HEK293 (cell line): ENCODE measurements at regions not wholly inside any gene's neighbourhood (a gene's known extent, or its start where the extent isn't known, plus 50 kb on each side); places are given as distances from the start of the nearest gene placed in this dataset.

Experiments used
- CTCF ChIA-PET: fragments of 350-600 bp; formaldehyde crosslinking; extraction: SDS; loops from one replicate; lab custom pipeline; 2021; ENCODE audit warnings: antibody characterized with exemption; lab: Yijun Ruan, JAX
- POLR2A ChIA-PET: fragments of 300-600 bp; formaldehyde crosslinking; extraction: SDS; loops from one replicate; lab custom pipeline; 2020; ENCODE audit warnings: antibody characterized with exemption, inconsistent platforms; lab: Yijun Ruan, JAX
- H3K27ac ChIP-seq: fragments of 200-500 bp; sonication (Bioruptor generic); 2 replicates; pipeline ENCODE4 v1.5.1; 2014; ENCODE audit warnings: low read depth, low read length, control low read depth, inconsistent platforms; ENCODE audit errors: extremely low read depth
- H3K36me3 ChIP-seq, 2 experiments: fragments of 200-500 bp in 1 of 2; sonication (Bioruptor generic) in 1 of 2; 1 replicate in 1 of 2; 2 replicates in 1 of 2; pipeline ENCODE4 v1.5.1; 2014 to 2017; ENCODE audit warnings: inconsistent platforms in 2 of 2, low read length in 2 of 2; ENCODE audit not compliant: control insufficient read depth in 2 of 2, insufficient read depth in 1 of 2
- H3K4me1 ChIP-seq: fragments of 200-500 bp; sonication (Bioruptor generic); 2 replicates; pipeline ENCODE4 v1.5.1; 2014; ENCODE audit warnings: mild to moderate bottlenecking, low read length, inconsistent platforms; ENCODE audit not compliant: control insufficient read depth, insufficient read depth
- H3K4me3 ChIP-seq: 2 replicates; pipeline ENCODE4 v1.5.1; 2011; ENCODE audit warnings: low read depth, mild to moderate bottlenecking, control low read depth, low read length, moderate library complexity
- H3K9me3 ChIP-seq: fragments of 200-500 bp; sonication (Bioruptor generic); 2 replicates; pipeline ENCODE4 v1.5.1; 2014; ENCODE audit warnings: low read depth, low read length, inconsistent platforms; ENCODE audit not compliant: control insufficient read depth, insufficient read depth
- BCL11A ChIP-seq: fragments of 450-650 bp; formaldehyde crosslinking; IDR thresholded peaks from 2 replicates; pipeline ENCODE4 v1.5.1; 2016; ENCODE audit warnings: low read depth, missing biosample characterization, missing genetic modification characterization
- HOXD13 ChIP-seq: sonication (generic); formaldehyde crosslinking; IDR thresholded peaks from 2 replicates; pipeline ENCODE4 v1.8.0; 2022; ENCODE audit warnings: missing genetic modification reagents, borderline replicate concordance
- KLF8 ChIP-seq: fragments of 450-650 bp; formaldehyde crosslinking; IDR thresholded peaks from 2 replicates; pipeline ENCODE4 v1.5.1; 2016; ENCODE audit warnings: missing biosample characterization, missing genetic modification characterization
- SALL2 ChIP-seq: fragments of 450-650 bp; formaldehyde crosslinking; IDR thresholded peaks from 2 replicates; pipeline ENCODE4 v1.5.0; 2017; ENCODE audit warnings: missing biosample characterization, mild to moderate bottlenecking, missing genetic modification characterization, borderline replicate concordance
- YY2 ChIP-seq: fragments of 450-650 bp; formaldehyde crosslinking; IDR thresholded peaks from 2 replicates; pipeline ENCODE4 v1.5.1; 2016; ENCODE audit warnings: missing biosample characterization, missing genetic modification characterization
- ZFHX2 ChIP-seq: fragments of 450-650 bp; formaldehyde crosslinking; conservative IDR thresholded peaks from 2 replicates; pipeline ENCODE4 v1.5.1; 2016; ENCODE audit warnings: missing biosample characterization, missing genetic modification characterization
- ZNF140 ChIP-seq: fragments of 450-650 bp; formaldehyde crosslinking; IDR thresholded peaks from 2 replicates; pipeline ENCODE4 v1.5.1; 2016; ENCODE audit warnings: missing biosample characterization, missing genetic modification characterization
- ZNF174 ChIP-seq: fragments of 450-650 bp; formaldehyde crosslinking; IDR thresholded peaks from 2 replicates; pipeline ENCODE4 v1.5.0; 2017; ENCODE audit warnings: missing biosample characterization, mild to moderate bottlenecking, missing genetic modification characterization
- ZNF266 ChIP-seq: fragments of 450-650 bp; formaldehyde crosslinking; IDR thresholded peaks from 2 replicates; pipeline ENCODE4 v1.5.1; 2016; ENCODE audit warnings: missing biosample characterization, missing genetic modification characterization, low read depth
- ZNF350 ChIP-seq: fragments of 450-650 bp; formaldehyde crosslinking; IDR thresholded peaks from 2 replicates; pipeline ENCODE4 v1.5.0; 2017; ENCODE audit warnings: missing biosample characterization, mild to moderate bottlenecking, missing genetic modification characterization
- ZNF354C ChIP-seq: fragments of 450-650 bp; formaldehyde crosslinking; IDR thresholded peaks from 2 replicates; pipeline ENCODE4 v1.5.1; 2016; ENCODE audit warnings: missing biosample characterization, missing genetic modification characterization, low read depth, borderline replicate concordance
- ZNF394 ChIP-seq: fragments of 450-650 bp; formaldehyde crosslinking; IDR thresholded peaks from 2 replicates; pipeline ENCODE4 v1.5.1; 2016; ENCODE audit warnings: missing biosample characterization, missing genetic modification characterization, mild to moderate bottlenecking, moderate library complexity, borderline replicate concordance
- ZNF426 ChIP-seq: fragments of 450-650 bp; formaldehyde crosslinking; IDR thresholded peaks from 2 replicates; pipeline ENCODE4 v1.5.1; 2017; ENCODE audit warnings: missing biosample characterization, missing genetic modification characterization, mild to moderate bottlenecking, inconsistent platforms, moderate library complexity
- ZNF621 ChIP-seq: fragments of 450-650 bp; formaldehyde crosslinking; IDR thresholded peaks from 2 replicates; pipeline ENCODE4 v1.5.1; 2017; ENCODE audit warnings: missing biosample characterization, missing genetic modification characterization
- ZNF664 ChIP-seq: fragments of 450-650 bp; formaldehyde crosslinking; IDR thresholded peaks from 2 replicates; pipeline ENCODE4 v1.5.1; 2016; ENCODE audit warnings: missing biosample characterization, missing genetic modification characterization
- ZNF701 ChIP-seq: fragments of 450-650 bp; formaldehyde crosslinking; IDR thresholded peaks from 2 replicates; pipeline ENCODE4 v1.5.1; 2016; ENCODE audit warnings: missing biosample characterization, missing genetic modification characterization
- ZNF707 ChIP-seq: fragments of 450-650 bp; formaldehyde crosslinking; IDR thresholded peaks from 2 replicates; pipeline ENCODE4 v1.5.1; 2016; ENCODE audit warnings: missing biosample characterization, missing genetic modification characterization
- ZNF747 ChIP-seq: fragments of 450-650 bp; formaldehyde crosslinking; IDR thresholded peaks from 2 replicates; pipeline ENCODE4 v1.5.1; 2016; ENCODE audit warnings: missing biosample characterization, missing genetic modification characterization
- ZNF776 ChIP-seq: fragments of 450-650 bp; formaldehyde crosslinking; IDR thresholded peaks from 2 replicates; pipeline ENCODE4 v1.5.0; 2017; ENCODE audit warnings: missing biosample characterization, missing genetic modification characterization, borderline replicate concordance
- ZSCAN16 ChIP-seq: fragments of 450-650 bp; formaldehyde crosslinking; IDR thresholded peaks from 2 replicates; pipeline ENCODE4 v1.5.1; 2016; ENCODE audit warnings: missing biosample characterization, missing genetic modification characterization
- ZSCAN18 ChIP-seq: fragments of 450-650 bp; formaldehyde crosslinking; IDR thresholded peaks from 2 replicates; pipeline ENCODE4 v1.5.1; 2016; ENCODE audit warnings: missing biosample characterization, missing genetic modification characterization
- ZSCAN23 ChIP-seq: fragments of 450-650 bp; formaldehyde crosslinking; IDR thresholded peaks from 2 replicates; pipeline ENCODE4 v1.5.1; 2016; ENCODE audit warnings: missing biosample characterization, missing genetic modification characterization
- TF ChIP-seq, protein P1 (sequence below): fragments of 450-650 bp; formaldehyde crosslinking; IDR thresholded peaks from 2 replicates; pipeline ENCODE4 v1.5.1; 2016; ENCODE audit warnings: missing biosample characterization, missing genetic modification characterization

DNA sequence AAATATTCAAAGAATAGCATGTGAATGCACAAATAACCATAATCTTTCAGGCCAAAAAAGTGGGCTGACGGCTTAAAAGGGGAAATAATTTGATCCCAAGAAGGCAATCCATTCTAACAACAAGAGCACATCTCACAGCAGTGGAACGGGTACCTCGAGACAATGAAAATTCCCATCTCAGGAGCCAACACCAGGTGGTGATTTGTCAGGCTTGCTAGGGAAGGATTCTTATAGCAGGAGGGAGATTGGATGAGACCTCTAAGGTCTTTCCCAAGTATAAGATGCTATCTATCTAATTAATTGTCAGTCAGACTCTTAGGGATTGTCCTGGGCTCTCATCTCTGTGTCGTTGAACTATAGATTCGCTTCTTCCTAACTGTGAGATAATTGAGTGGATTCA is 284.0 kb downstream of the ETS1 start (continued):
- no peak for TF ChIP-seq SALL2 (tag by site-specific recombination)
- TF ChIP-seq ZSCAN18, result no peak

- Histone ChIP-seq H3K4me1 (no peaks in the 10 kb centered on the region), H3K4me3 (no peak overlapping the region), H3K9me3 (no peaks in the 10 kb centered on the region), H3K27ac (no peak overlapping the region), H3K36me3 (no peaks in the 10 kb centered on the region)
- ChIA-PET CTCF (interaction anchor here (0.5 to 1.6 kb wide), 7 partner anchors 9 to 557 kb away, joined by 3 to 5 read pairs (median 3); no protein-coding TSS in a partner anchor), POLR2A (no interaction called here)
- TF ChIP-seq ZNF354C (tag by site-specific recombination) (no peak), ZSCAN16 (tag by site-specific recombination) (no peak), ZNF776 (tag by site-specific recombination) (no peak), ZNF174 (tag by site-specific recombination) (no peak), KLF8 (tag by site-specific recombination) (no peak), BCL11A (tag by site-specific recombination) (no peak), ZNF394 (no peak), ZNF701 (tag by site-specific recombination) (no peak), HOXD13 (CRISPR knock-in tag) (no peak), ZSCAN23 (no peak), ZNF426 (tag by site-specific recombination) (no peak), YY2 (tag by site-specific recombination) (no peak), ZNF621 (tag by site-specific recombination) (no peak), ZNF140 (tag by site-specific recombination) (no peak), ZNF664 (tag by site-specific recombination) (no peak), ZNF747 (tag by site-specific recombination) (no peak)
- TF ChIP-seq, protein P1, sequence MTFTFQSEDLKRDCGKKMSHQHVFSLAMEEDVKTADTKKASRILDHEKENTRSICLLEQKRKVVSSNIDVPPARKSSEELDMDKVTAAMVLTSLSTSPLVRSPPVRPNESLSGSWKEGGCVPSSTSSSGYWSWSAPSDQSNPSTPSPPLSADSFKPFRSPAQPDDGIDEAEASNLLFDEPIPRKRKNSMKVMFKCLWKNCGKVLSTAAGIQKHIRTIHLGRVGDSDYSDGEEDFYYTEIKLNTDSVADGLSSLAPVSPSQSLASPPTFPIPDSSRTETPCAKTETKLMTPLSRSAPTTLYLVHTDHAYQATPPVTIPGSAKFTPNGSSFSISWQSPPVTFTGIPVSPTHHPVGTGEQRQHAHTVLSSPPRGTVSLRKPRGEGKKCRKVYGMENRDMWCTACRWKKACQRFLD, result no peak
Measured at GRCh38 chr11:128302425-128303186, 284.8 kb downstream of the ETS1 start.

DNA sequence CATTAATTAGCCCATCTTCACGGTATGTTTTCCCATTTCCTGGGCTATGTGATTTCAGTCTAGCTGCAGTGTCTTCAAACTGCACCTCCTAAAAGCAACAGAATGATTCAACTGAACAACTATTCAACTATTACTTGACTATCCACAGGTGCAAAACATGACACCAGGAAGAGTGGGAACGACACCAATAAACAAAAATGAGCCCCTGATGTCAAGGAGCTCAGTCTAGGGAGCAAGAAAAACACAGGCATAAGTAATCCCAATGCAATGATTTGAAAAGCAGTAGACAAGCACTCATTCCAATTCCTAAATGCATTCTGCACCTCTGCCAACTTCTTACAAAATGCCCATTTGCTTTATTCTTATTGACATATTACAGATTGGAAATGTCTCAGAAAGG is 285.6 kb downstream of the ETS1 start:
- no peaks in the 10 kb centered on the region for H3K9me3 ChIP-seq
- no peak for TF ChIP-seq ZFHX2
- no peak for TF ChIP-seq ZNF707 (tag by site-specific recombination)
- TF ChIP-seq ZNF350 (tag by site-specific recombination), result no peak
- no peak for TF ChIP-seq ZSCAN23
- no peak for TF ChIP-seq ZNF266 (tag by site-specific recombination)
- TF ChIP-seq, all 188 proteins: peak for 0
- POLR2A ChIA-PET, result no interaction called here
- H3K4me3 ChIP-seq, result no peak overlapping the region
- no peak overlapping the region for H3K27ac ChIP-seq
- no peaks in the 10 kb centered on the region for H3K36me3 ChIP-seq
- CTCF ChIA-PET, result interaction anchor here (0.6 to 4.3 kb wide), 4 partner anchors 11 to 556 kb away, joined by 3 to 20 read pairs (median 4); no protein-coding TSS in a partner anchor
- H3K4me1 ChIP-seq, result no peaks in the 10 kb centered on the region
